Transverse colon (tissue), 4 donors: ENCODE measurements at regions not wholly inside any gene's neighbourhood (a gene's known extent, or its start where the extent isn't known, plus 50 kb on each side); places are given as distances from the start of the nearest gene placed in this dataset.

Source experiments
- DNase-seq: peaks from one replicate; pipeline ENCODE4 v3.0.0-alpha.2; 2019
- H3K27ac ChIP-seq, 4 donors: fragments of 200-600 bp; sonication (generic); 2 replicates each; pipeline ENCODE4 v1.5.1; 2016 to 2018; ENCODE audit warnings: inconsistent platforms in 4 of 4
- H3K27me3 ChIP-seq: fragments of 200-600 bp; sonication (generic); 2 replicates; pipeline ENCODE4 v1.5.1; 2017; ENCODE audit warnings: inconsistent platforms
- H3K36me3 ChIP-seq, 4 donors: fragments of 200-600 bp; sonication (generic); 2 replicates each; pipeline ENCODE4 v1.5.1; 2017 to 2019; ENCODE audit warnings: inconsistent platforms in 4 of 4
- H3K4me1 ChIP-seq, 4 donors: fragments of 200-600 bp; sonication (generic); 2 replicates each; pipeline ENCODE4 v1.5.1; 2017 to 2020; ENCODE audit warnings: inconsistent platforms in 4 of 4
- H3K4me3 ChIP-seq, 4 donors: fragments of 200-600 bp; sonication (generic); 1 replicate in 1 of 4; 2 replicates in 3 of 4; pipeline versions ENCODE4 v1.5.1 to v1.6.1; 2017 to 2019; ENCODE audit warnings: inconsistent platforms in 4 of 4
- H3K9me3 ChIP-seq, 2 donors: fragments of 200-600 bp; sonication (generic); 2 replicates each; pipeline ENCODE4 v1.5.1; 2017 to 2019; ENCODE audit warnings: inconsistent platforms in 2 of 2
- EP300 ChIP-seq: sonication (generic); formaldehyde crosslinking; IDR thresholded peaks from one replicate; pipeline ENCODE4 v1.6.1; 2017; ENCODE audit warnings: antibody characterized with exemption, low read depth
- POLR2A ChIP-seq: fragments of 450-650 bp; IDR thresholded peaks from one replicate; pipeline ENCODE4 v1.6.1; 2016; ENCODE audit warnings: antibody characterized with exemption, mild to moderate bottlenecking, moderate library complexity
- POLR2AphosphoS5 ChIP-seq, 3 donors: sonication (generic); formaldehyde crosslinking; IDR thresholded peaks; one replicate each; pipeline ENCODE4 v1.6.1; 2016; ENCODE audit warnings: antibody characterized with exemption in 3 of 3
- WGBS, 2 donors: methylation state at CpG; one replicate each; pipeline ENCODE4 v1.1.5; 2018; ENCODE audit warnings: low coverage in 1 of 2; 5-methylcytosine and 5-hydroxymethylcytosine counted together
- in situ Hi-C, 4 donors: fragments of 200-750 bp; cut with MboI; loops; one replicate each; pipeline versions ENCODE4 v1.15.0 to v1.15.1; 2017; ENCODE audit warnings: low sequenced_read_pairs in 3 of 4, low pct_ligation_motif_present in 1 of 4, low pct_unique_long_range_greater_than_20kb in 1 of 4
- intact Hi-C: fragments of 100-400 bp; cut with DNase I; formaldehyde crosslinking; loops from one replicate; pipeline ENCODE4 v1.15.1; 2023; ENCODE audit warnings: low total_unique reads
- TF ChIP-seq, protein P1 (sequence below), 5 experiments: fragments of 200-600 bp in 3 of 5; fragments of 450-650 bp in 2 of 5; sonication (generic) in 3 of 5; IDR thresholded peaks; 1 replicate in 2 of 5; 2 replicates in 3 of 5; pipeline ENCODE4 v1.5.1; 2016 to 2017; ENCODE audit warnings: antibody characterized with exemption in 5 of 5, inconsistent platforms in 3 of 5, mild to moderate bottlenecking in 2 of 5, moderate library complexity in 1 of 5

DNA sequence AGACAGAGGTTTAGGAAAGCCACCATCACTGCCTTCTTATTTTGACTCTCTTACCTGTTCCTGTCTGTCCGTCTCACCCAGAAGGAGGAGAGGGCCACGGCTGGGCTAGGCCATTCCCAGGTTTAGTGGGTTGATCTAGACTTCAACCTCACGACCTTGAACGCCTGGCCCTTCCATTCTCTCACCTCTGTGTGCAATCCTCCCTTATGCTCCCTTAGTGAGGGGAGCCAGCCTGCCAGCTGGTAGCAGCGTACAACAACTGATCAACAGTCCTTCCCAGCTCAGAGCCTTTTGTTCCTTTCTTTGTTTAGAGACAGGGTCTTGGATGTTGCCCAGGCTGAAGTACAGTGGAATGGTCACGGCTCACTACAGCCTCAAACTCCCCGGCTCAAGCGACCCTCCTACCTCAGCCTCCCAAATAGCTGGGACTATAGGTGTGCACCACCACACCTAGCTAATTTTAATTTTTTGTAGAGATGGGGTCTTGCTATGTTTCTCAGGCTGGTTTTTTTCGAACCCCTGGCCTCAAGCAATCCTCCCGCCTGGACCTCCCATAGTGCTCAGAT lies 123.9 kb downstream of the ZNF664 start:
- TF ChIP-seq POLR2A (no peak), EP300 (no peak), POLR2AphosphoS5 (IDR thresholded peaks at IDR 0.05) (no peak)
- TF ChIP-seq, protein P1, sequence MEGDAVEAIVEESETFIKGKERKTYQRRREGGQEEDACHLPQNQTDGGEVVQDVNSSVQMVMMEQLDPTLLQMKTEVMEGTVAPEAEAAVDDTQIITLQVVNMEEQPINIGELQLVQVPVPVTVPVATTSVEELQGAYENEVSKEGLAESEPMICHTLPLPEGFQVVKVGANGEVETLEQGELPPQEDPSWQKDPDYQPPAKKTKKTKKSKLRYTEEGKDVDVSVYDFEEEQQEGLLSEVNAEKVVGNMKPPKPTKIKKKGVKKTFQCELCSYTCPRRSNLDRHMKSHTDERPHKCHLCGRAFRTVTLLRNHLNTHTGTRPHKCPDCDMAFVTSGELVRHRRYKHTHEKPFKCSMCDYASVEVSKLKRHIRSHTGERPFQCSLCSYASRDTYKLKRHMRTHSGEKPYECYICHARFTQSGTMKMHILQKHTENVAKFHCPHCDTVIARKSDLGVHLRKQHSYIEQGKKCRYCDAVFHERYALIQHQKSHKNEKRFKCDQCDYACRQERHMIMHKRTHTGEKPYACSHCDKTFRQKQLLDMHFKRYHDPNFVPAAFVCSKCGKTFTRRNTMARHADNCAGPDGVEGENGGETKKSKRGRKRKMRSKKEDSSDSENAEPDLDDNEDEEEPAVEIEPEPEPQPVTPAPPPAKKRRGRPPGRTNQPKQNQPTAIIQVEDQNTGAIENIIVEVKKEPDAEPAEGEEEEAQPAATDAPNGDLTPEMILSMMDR (IDR thresholded peaks at IDR 0.05) = no peak
- intact Hi-C loops = no loop called here
- peaks cover 0 to 8% (median 0%) of the 10 kb centered on the region in 4 donors for H3K4me1 ChIP-seq
- H3K9me3 ChIP-seq = no peaks in the 10 kb centered on the region
- H3K36me3 ChIP-seq = no peaks in the 10 kb centered on the region
- in situ Hi-C loops = no loop called here
- WGBS, 2 donors = 80 to 88% methylated on average over 1 to 10 of the region's 10 CpGs
- no peak overlapping the region for H3K4me3 ChIP-seq
- no peak overlapping the region for H3K27ac ChIP-seq
- no peaks in the 10 kb centered on the region for H3K27me3 ChIP-seq
- DNase-seq = no peak

DNA sequence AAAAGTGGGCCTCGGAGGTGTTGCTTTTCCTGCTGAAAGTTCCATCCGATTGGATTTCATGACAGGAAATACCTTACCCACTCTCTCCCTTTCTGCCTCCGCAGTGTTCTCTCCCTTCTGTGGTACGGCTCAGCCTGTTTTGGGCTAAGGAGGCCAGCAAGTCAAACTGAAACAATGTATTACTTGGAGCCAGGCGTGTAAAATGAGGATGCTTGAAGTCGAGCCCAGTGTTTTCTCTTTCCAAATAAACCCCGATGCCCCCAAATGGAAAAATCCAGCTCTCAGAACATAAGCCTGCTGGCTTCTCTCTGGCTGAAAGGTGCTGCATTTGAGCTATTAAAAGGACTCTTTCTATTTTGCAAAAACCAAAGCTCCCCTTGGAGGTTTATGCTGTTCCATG lies 124.7 kb downstream of the ZNF664 start:
- no peaks in the 10 kb centered on the region for H3K27me3 ChIP-seq
- no peak for DNase-seq
- peak overlapping the region in 1 of 4 donors; percentile 12 for H3K27ac ChIP-seq
- WGBS, 2 donors = 44 to 55% methylated on average over 3 to 7 of the region's 7 CpGs
- TF ChIP-seq POLR2A = no peak
- no peak for TF ChIP-seq POLR2AphosphoS5 (IDR thresholded peaks at IDR 0.05)
- TF ChIP-seq EP300 = no peak
- TF ChIP-seq, protein P1 (IDR thresholded peaks at IDR 0.05) = no peak
- in situ Hi-C loops = no loop called here
- no peaks in the 10 kb centered on the region for H3K36me3 ChIP-seq
- intact Hi-C loops = no loop called here
- peaks cover 0 to 8% (median 0%) of the 10 kb centered on the region in 4 donors for H3K4me1 ChIP-seq
- no peaks in the 10 kb centered on the region for H3K9me3 ChIP-seq
- no peak overlapping the region for H3K4me3 ChIP-seq

DNA sequence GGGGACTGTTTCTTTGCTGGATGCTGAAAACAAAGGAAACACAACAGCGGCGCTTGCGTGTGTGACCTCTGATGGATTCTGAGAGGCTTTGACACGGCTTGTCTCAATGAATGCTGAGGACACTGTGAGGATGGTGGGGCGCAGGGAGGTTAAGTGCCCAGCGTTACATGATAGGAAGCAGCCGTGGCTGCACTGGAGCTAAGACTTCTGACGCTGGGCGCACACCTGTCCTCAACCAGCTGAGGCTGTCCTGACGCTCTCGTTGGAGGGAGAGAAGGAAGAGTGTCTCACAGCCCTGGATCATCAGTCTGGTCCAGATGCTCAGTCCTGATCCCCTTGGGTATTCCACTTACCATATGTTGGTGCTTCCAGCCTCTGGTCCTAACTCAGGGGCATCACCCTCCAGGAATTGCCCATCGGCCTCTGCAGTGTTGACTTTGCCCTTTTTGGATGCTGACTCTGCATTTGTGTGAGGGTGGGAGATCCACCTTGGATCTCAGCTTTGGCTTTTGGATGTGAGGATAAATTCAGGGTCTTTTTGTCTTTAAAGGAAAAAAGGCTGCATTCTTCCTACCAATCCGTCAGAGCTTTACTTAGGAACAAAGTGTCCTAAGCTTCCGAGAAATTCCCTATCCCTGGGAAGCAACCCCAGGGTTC lies 125.2 kb downstream of the ZNF664 start:
- no peak for TF ChIP-seq EP300
- no peak for TF ChIP-seq POLR2A
- TF ChIP-seq POLR2AphosphoS5 (IDR thresholded peaks at IDR 0.05) = no peak
- TF ChIP-seq, protein P1 (IDR thresholded peaks at IDR 0.05) = no peak
- in situ Hi-C loops = no loop called here

DNA sequence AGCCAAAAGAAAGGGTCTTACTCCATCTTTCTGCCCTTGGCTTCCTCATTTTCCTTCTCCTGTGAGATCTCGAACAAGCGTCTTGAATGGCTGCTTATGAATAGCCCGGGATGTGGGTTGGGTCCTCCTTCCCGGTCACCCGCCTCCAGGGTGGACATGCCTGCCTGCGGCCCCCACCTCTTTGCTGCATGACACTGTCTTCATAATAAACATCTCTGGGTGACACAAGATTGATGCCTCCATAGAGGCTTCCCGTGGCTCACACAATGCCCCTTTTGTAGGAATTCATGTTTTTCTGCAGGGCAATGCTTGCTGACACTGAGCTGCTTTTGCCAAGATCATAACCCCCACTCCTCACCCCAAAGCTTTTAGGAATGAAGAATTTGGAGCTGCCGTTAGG lies 125.9 kb downstream of the ZNF664 start:
- in situ Hi-C loops (no loop called here), intact Hi-C loops (no loop called here)
- TF ChIP-seq, protein P1 (IDR thresholded peaks at IDR 0.05) = no peak
- TF ChIP-seq POLR2AphosphoS5 (IDR thresholded peaks at IDR 0.05) (no peak), POLR2A (no peak), EP300 (no peak)
- peaks cover 0 to 8% (median 0%) of the 10 kb centered on the region in 4 donors for H3K4me1 ChIP-seq
- no peaks in the 10 kb centered on the region for H3K9me3 ChIP-seq
- 85% methylated on average over 8 of the region's 8 CpGs; no CpG with 5 or more reads in 1 of the 2 donors for WGBS, 2 donors
- no peak overlapping the region for H3K27ac ChIP-seq
- DNase-seq = no peak
- H3K36me3 ChIP-seq = no peaks in the 10 kb centered on the region
- no peaks in the 10 kb centered on the region for H3K27me3 ChIP-seq
- no peak overlapping the region for H3K4me3 ChIP-seq

More for the DNA sequence above, 125.2 kb downstream of the ZNF664 start:
- no peaks in the 10 kb centered on the region for H3K27me3 ChIP-seq
- no peak overlapping the region for H3K4me3 ChIP-seq
- intact Hi-C loops = no loop called here
- peaks cover 0 to 8% (median 0%) of the 10 kb centered on the region in 4 donors for H3K4me1 ChIP-seq
- peak overlapping the region in 1 of 4 donors; percentile 12 for H3K27ac ChIP-seq
- H3K36me3 ChIP-seq = no peaks in the 10 kb centered on the region
- DNase-seq = no peak
- 75 to 95% methylated on average over 4 to 14 of the region's 14 CpGs for WGBS, 2 donors
- H3K9me3 ChIP-seq = no peaks in the 10 kb centered on the region
